CD14-positive monocyte (primary cell): ENCODE measurements at regions not wholly inside any gene's neighbourhood (a gene's known extent, or its start where the extent isn't known, plus 50 kb on each side); places are given as distances from the start of the nearest gene placed in this dataset.

Experiments used
- DNase-seq, 3 donors: peaks; one replicate each; pipeline ENCODE4 v3.0.0-alpha.2; 2011 to 2022
- H2AFZ ChIP-seq: 2 replicates; pipeline ENCODE4 v1.6.0; 2012; ENCODE audit warnings: mild to moderate bottlenecking, low read depth, low read length, inconsistent platforms; ENCODE audit not compliant: insufficient read depth, poor library complexity, severe bottlenecking
- H3K27ac ChIP-seq, 2 donors: 1 replicate in 1 of 2; 2 replicates in 1 of 2; pipeline ENCODE4 v1.5.1; 2012 to 2013; ENCODE audit warnings: low read length in 2 of 2, control low read depth in 1 of 2, inconsistent platforms in 1 of 2, low read depth in 1 of 2, mild to moderate bottlenecking in 1 of 2
- H3K27me3 ChIP-seq, 2 donors: one replicate each; pipeline versions ENCODE4 v1.6.0 to v1.6.1; 2011 to 2013; ENCODE audit warnings: low read length in 2 of 2; ENCODE audit not compliant: control insufficient read depth in 2 of 2, insufficient read depth in 2 of 2
- H3K36me3 ChIP-seq, 2 donors: replicated peaks in 1 of 2; 1 replicate in 1 of 2; 2 replicates in 1 of 2; pipeline versions ENCODE4 v1.5.1 to v1.6.1; 2012 to 2013; ENCODE audit warnings: low read length in 2 of 2, control low read depth in 1 of 2, inconsistent platforms in 1 of 2, mild to moderate bottlenecking in 1 of 2; ENCODE audit not compliant: insufficient read depth in 2 of 2, control insufficient read depth in 1 of 2
- H3K4me1 ChIP-seq, 2 donors: 1 replicate in 1 of 2; 2 replicates in 1 of 2; pipeline versions ENCODE4 v1.5.1 to v1.6.1; 2012 to 2013; ENCODE audit warnings: low read length in 2 of 2, control low read depth in 1 of 2, inconsistent platforms in 1 of 2, mild to moderate bottlenecking in 1 of 2, moderate library complexity in 1 of 2; ENCODE audit not compliant: insufficient read depth in 2 of 2, control insufficient read depth in 1 of 2
- H3K4me2 ChIP-seq: replicated peaks from 2 replicates; pipeline ENCODE3; 2012; ENCODE audit warnings: low read length, moderate library complexity, mild to moderate bottlenecking; ENCODE audit not compliant: poor library complexity, severe bottlenecking; ENCODE audit errors: extremely low read depth
- H3K4me3 ChIP-seq, 3 experiments: fragments of 200-600 bp in 1 of 3; sonication (generic) in 1 of 3; replicated peaks in 1 of 3; 1 replicate in 2 of 3; 2 replicates in 1 of 3; pipeline ENCODE4 v1.5.1; 2011 to 2013; ENCODE audit warnings: low read length in 3 of 3, mild to moderate bottlenecking in 3 of 3, control low read depth in 2 of 3, low read depth in 2 of 3, inconsistent platforms in 1 of 3, moderate library complexity in 1 of 3
- H3K79me2 ChIP-seq: 2 replicates; pipeline ENCODE4 v1.6.0; 2012; ENCODE audit warnings: mild to moderate bottlenecking, control low read depth, inconsistent platforms, low read length, moderate library complexity; ENCODE audit not compliant: insufficient read depth
- H3K9ac ChIP-seq: 2 replicates; pipeline ENCODE4 v1.6.0; 2017; ENCODE audit warnings: low read length, mild to moderate bottlenecking; ENCODE audit not compliant: insufficient read depth, poor library complexity, severe bottlenecking
- H3K9me3 ChIP-seq, 2 donors: replicated peaks in 1 of 2; 1 replicate in 1 of 2; 2 replicates in 1 of 2; pipeline versions ENCODE4 v1.5.1 to v1.6.1; 2012 to 2013; ENCODE audit warnings: low read length in 2 of 2, control low read depth in 1 of 2; ENCODE audit not compliant: control insufficient read depth in 1 of 2, insufficient read depth in 1 of 2
- H4K20me1 ChIP-seq: 2 replicates; pipeline ENCODE4 v1.6.0; 2012; ENCODE audit warnings: mild to moderate bottlenecking, low read length, control low read depth, moderate library complexity; ENCODE audit not compliant: insufficient read depth
- H3K27ac Mint-ChIP-seq, 7 donors: one replicate each; pipeline ENCODE4 v1.8.0; 2020; ENCODE audit warnings: mild to moderate bottlenecking in 7 of 7, mixed read lengths in 7 of 7, moderate library complexity in 6 of 7, inconsistent platforms in 2 of 7
- H3K27me3 Mint-ChIP-seq, 3 donors: one replicate each; pipeline ENCODE4 v1.8.0; 2021 to 2022; ENCODE audit warnings: low read depth in 3 of 3, mild to moderate bottlenecking in 3 of 3, mixed read lengths in 3 of 3, moderate library complexity in 3 of 3, inconsistent platforms in 1 of 3
- H3K36me3 Mint-ChIP-seq, 2 donors: one replicate each; pipeline ENCODE4 v1.8.0; 2020; ENCODE audit warnings: mixed read lengths in 2 of 2, inconsistent platforms in 1 of 2, mild to moderate bottlenecking in 1 of 2
- H3K4me1 Mint-ChIP-seq: one replicate; pipeline ENCODE4 v1.8.0; 2020; ENCODE audit warnings: mild to moderate bottlenecking, mixed read lengths
- H3K4me3 Mint-ChIP-seq, 2 donors: one replicate each; pipeline ENCODE4 v1.8.0; 2020; ENCODE audit warnings: mild to moderate bottlenecking in 2 of 2, mixed read lengths in 2 of 2, moderate library complexity in 1 of 2
- H3K9me3 Mint-ChIP-seq, 7 donors: one replicate each; pipeline ENCODE4 v1.8.0; 2020 to 2022; ENCODE audit warnings: mixed read lengths in 7 of 7, mild to moderate bottlenecking in 6 of 7, moderate library complexity in 6 of 7, inconsistent platforms in 2 of 7
- WGBS: methylation state at CpG from one replicate; pipeline ENCODE4 v1.1.5; 2013; ENCODE audit warnings: missing lambda C conversion rate; ENCODE audit not compliant: insufficient coverage; 5-methylcytosine and 5-hydroxymethylcytosine counted together
- intact Hi-C, 2 donors: fragments of 100-400 bp; cut with micrococcal nuclease; formaldehyde crosslinking; loops; one replicate each; pipeline versions ENCODE4 v1.15.0 to v1.15.1; 2023
- TF ChIP-seq, protein P1 (sequence below): fragments of 200-600 bp; IDR thresholded peaks from one replicate; pipeline ENCODE4 v1.8.0; 2022; ENCODE audit warnings: antibody characterized with exemption, mild to moderate bottlenecking

DNA sequence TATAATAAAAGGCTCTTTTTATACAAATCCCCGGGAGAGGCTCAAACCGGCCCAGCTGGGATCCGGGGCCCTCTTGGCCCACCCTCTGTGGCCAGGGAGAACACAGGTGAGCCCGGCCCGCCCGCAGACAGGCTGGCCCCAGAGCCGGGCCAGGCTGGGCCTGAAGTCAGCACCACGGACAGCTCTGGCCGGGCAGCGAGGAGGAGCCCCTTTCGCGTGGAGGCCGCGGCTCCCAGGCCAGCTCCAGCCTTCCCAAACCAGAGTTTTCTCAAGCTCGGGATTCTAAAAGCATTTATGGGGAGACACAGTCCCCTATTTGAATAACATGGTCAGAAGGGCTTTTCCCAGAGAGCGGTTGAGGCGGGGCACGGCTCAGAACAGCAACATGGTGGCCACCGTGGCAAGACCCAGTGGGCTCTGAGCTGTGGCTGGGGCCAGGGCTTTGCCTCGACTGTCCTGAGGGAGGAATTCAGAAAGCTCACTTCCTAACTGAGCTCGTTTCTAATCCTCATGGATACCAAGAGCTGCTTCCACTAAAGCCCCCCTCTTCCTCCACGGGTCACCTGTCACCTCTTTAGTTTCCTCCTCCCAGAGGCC is 115.4 kb downstream of the BRD1 start:
- Mint-ChIP-seq H3K9me3 (peaks cover 0 to 13% (median 7%) of the 10 kb centered on the region in 7 donors), H3K27me3 (peaks cover 12 to 26% (median 22%) of the 10 kb centered on the region in 3 donors), H3K27ac (peak overlapping the region in 1 of 7 donors; percentile 46), H3K4me1 (no peaks in the 10 kb centered on the region), H3K4me3 (no peak overlapping the region), H3K36me3 (no peaks in the 10 kb centered on the region)
- Histone ChIP-seq H3K27me3 (peaks cover 0 to 2% of the 10 kb centered on the region in 2 donors), H4K20me1 (no peaks in the 10 kb centered on the region), H3K9ac (no peak overlapping the region), H3K9me3 (peaks cover 6 to 9% of the 10 kb centered on the region in 2 donors), H3K27ac (no peak overlapping the region), H3K4me1 (no peaks in the 10 kb centered on the region), H3K4me3 (no peak overlapping the region), H2AFZ (no peak overlapping the region), H3K79me2 (no peaks in the 10 kb centered on the region), H3K36me3 (no peaks in the 10 kb centered on the region), H3K4me2 (no peak overlapping the region)
- TF ChIP-seq, protein P1, sequence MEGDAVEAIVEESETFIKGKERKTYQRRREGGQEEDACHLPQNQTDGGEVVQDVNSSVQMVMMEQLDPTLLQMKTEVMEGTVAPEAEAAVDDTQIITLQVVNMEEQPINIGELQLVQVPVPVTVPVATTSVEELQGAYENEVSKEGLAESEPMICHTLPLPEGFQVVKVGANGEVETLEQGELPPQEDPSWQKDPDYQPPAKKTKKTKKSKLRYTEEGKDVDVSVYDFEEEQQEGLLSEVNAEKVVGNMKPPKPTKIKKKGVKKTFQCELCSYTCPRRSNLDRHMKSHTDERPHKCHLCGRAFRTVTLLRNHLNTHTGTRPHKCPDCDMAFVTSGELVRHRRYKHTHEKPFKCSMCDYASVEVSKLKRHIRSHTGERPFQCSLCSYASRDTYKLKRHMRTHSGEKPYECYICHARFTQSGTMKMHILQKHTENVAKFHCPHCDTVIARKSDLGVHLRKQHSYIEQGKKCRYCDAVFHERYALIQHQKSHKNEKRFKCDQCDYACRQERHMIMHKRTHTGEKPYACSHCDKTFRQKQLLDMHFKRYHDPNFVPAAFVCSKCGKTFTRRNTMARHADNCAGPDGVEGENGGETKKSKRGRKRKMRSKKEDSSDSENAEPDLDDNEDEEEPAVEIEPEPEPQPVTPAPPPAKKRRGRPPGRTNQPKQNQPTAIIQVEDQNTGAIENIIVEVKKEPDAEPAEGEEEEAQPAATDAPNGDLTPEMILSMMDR, result no peak
- 45% methylated on average over 20 of the region's 22 CpGs for WGBS
- DNase-seq, result no peak
- intact Hi-C loops, result no loop called here

DNA sequence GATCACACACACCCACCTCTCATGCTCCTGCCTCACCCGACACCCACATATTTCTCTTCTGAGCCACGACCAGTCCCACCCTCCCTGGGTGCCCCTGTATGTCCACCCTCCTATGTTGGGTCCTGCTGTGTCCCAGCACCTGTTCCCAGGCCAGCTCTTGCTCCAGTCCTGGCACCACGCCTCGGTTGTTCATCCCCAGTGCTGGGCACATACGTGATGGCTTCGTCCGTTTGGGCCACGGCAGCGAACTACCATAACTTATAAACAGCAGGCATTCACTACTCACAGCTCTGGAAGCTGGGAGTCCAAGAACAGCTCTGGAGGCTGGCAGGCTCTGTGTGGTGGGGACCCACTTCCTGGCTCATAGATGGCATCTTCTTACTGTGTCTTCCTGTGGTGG is 116.9 kb downstream of the BRD1 start:
- Histone ChIP-seq H3K4me3 (no peak overlapping the region), H4K20me1 (no peaks in the 10 kb centered on the region), H3K9me3 (peaks cover 7 to 9% of the 10 kb centered on the region in 2 donors), H3K27ac (no peak overlapping the region), H3K4me1 (no peaks in the 10 kb centered on the region), H3K9ac (no peak overlapping the region), H3K79me2 (no peaks in the 10 kb centered on the region), H3K4me2 (no peak overlapping the region), H3K27me3 (peaks cover 4 to 15% of the 10 kb centered on the region in 2 donors), H3K36me3 (no peaks in the 10 kb centered on the region), H2AFZ (no peak overlapping the region)
- no peak for DNase-seq
- Mint-ChIP-seq H3K27me3 (peaks cover 22 to 37% (median 35%) of the 10 kb centered on the region in 3 donors), H3K4me1 (no peaks in the 10 kb centered on the region), H3K4me3 (no peak overlapping the region), H3K9me3 (peaks cover 0 to 13% (median 7%) of the 10 kb centered on the region in 7 donors), H3K27ac (no peak overlapping the region), H3K36me3 (no peaks in the 10 kb centered on the region)
- TF ChIP-seq, protein P1, result no peak
- intact Hi-C loops, result no loop called here
- WGBS, result 89% methylated on average over 4 of the region's 9 CpGs
